Gastrocnemius medialis (tissue), 4 donors: ENCODE measurements at regions not wholly inside any gene's neighbourhood (a gene's known extent, or its start where the extent isn't known, plus 50 kb on each side); places are given as distances from the start of the nearest gene placed in this dataset.

Source experiments
- ATAC-seq, 2 donors: fragments of 150-250 bp; one replicate each; pipeline ENCODE4 v1.9.1; 2016
- DNase-seq, 2 donors: peaks; one replicate each; pipeline ENCODE4 v3.0.0-alpha.2; 2019
- H3K27ac ChIP-seq, 4 donors: fragments of 200-600 bp; sonication (generic); 1 replicate in 1 of 4; 2 replicates in 3 of 4; pipeline ENCODE4 v1.5.1; 2016 to 2018; ENCODE audit warnings: mild to moderate bottlenecking in 2 of 4, moderate library complexity in 1 of 4
- H3K27me3 ChIP-seq, 3 donors: fragments of 200-600 bp; sonication (generic) in 2 of 3; 1 replicate in 1 of 3; 2 replicates in 2 of 3; pipeline versions ENCODE4 v1.5.1 to v1.6.0; 2016 to 2019; ENCODE audit warnings: mild to moderate bottlenecking in 1 of 3, moderate library complexity in 1 of 3
- H3K36me3 ChIP-seq, 2 donors: fragments of 200-600 bp; sonication (generic) in 1 of 2; one replicate each; pipeline ENCODE4 v1.5.1; 2017 to 2018
- H3K4me1 ChIP-seq, 2 donors: fragments of 200-600 bp; sonication (generic) in 1 of 2; one replicate each; pipeline ENCODE4 v1.5.1; 2016 to 2017; ENCODE audit warnings: mild to moderate bottlenecking in 2 of 2
- H3K4me3 ChIP-seq, 4 donors: fragments of 200-600 bp; sonication (generic) in 3 of 4; 1 replicate in 1 of 4; 2 replicates in 3 of 4; pipeline ENCODE4 v1.5.1; 2016 to 2019; ENCODE audit warnings: mild to moderate bottlenecking in 2 of 4
- H3K9me3 ChIP-seq, 3 donors: fragments of 200-600 bp; sonication (generic) in 2 of 3; 1 replicate in 1 of 3; 2 replicates in 2 of 3; pipeline ENCODE4 v1.5.1; 2016 to 2019
- CTCF ChIP-seq, 5 experiments: fragments of 450-650 bp in 3 of 5; fragments of 200-600 bp in 2 of 5; sonication (generic) in 2 of 5; IDR thresholded peaks in 4 of 5; conservative IDR thresholded peaks in 1 of 5; 1 replicate in 4 of 5; 2 replicates in 1 of 5; pipeline ENCODE4 v1.5.1; 2016 to 2019; ENCODE audit warnings: antibody characterized with exemption in 5 of 5, mild to moderate bottlenecking in 3 of 5, moderate library complexity in 3 of 5
- POLR2A ChIP-seq, 2 donors: fragments of 450-650 bp; IDR thresholded peaks; one replicate each; pipeline ENCODE4 v1.6.1; 2017; ENCODE audit warnings: antibody characterized with exemption in 2 of 2, mild to moderate bottlenecking in 2 of 2, moderate library complexity in 2 of 2
- in situ Hi-C, 4 donors: fragments of 200-750 bp; cut with MboI; loops; one replicate each; pipeline versions ENCODE4 v1.15.0 to v1.8.0; 2017; ENCODE audit warnings: low sequenced_read_pairs in 4 of 4
- intact Hi-C: fragments of 100-400 bp; cut with DNase I; formaldehyde crosslinking; loops from one replicate; pipeline ENCODE4 v1.15.1; 2023; ENCODE audit warnings: low total_unique reads

GRCh38 chr1:218224101-218224500 is 61.0 kb upstream of the RRP15 start:
- H3K4me3 ChIP-seq, result no peak overlapping the region
- no peak for DNase-seq
- intact Hi-C loops (no loop called here), in situ Hi-C loops (no loop called here)
- H3K9me3 ChIP-seq, result no peaks in the 10 kb centered on the region
- no peak for ATAC-seq
- no peaks in the 10 kb centered on the region for H3K27me3 ChIP-seq
- H3K36me3 ChIP-seq, result no peaks in the 10 kb centered on the region
- no peaks in the 10 kb centered on the region for H3K4me1 ChIP-seq
- H3K27ac ChIP-seq, result no peak overlapping the region
- no peak for TF ChIP-seq CTCF (IDR thresholded peaks at IDR 0.05 in 4 of 5, conservative IDR thresholded peaks at IDR 0.05 in 1 of 5)
- no peak for TF ChIP-seq POLR2A (IDR thresholded peaks at IDR 0.05)

- in situ Hi-C loops (no loop called here), intact Hi-C loops (no loop called here)
- H3K27me3 ChIP-seq, result no peaks in the 10 kb centered on the region
- no peaks in the 10 kb centered on the region for H3K36me3 ChIP-seq
- no peaks in the 10 kb centered on the region for H3K4me1 ChIP-seq
- no peaks in the 10 kb centered on the region for H3K9me3 ChIP-seq
- no peak for ATAC-seq
- H3K4me3 ChIP-seq, result no peak overlapping the region
- TF ChIP-seq POLR2A (IDR thresholded peaks at IDR 0.05) (no peak), CTCF (IDR thresholded peaks at IDR 0.05 in 4 of 5, conservative IDR thresholded peaks at IDR 0.05 in 1 of 5) (no peak)
- H3K27ac ChIP-seq, result no peak overlapping the region
- DNase-seq, result no peak
Measured at GRCh38 chr1:218226005-218226404, 59.1 kb upstream of the RRP15 start.
